Testis (tissue), 2 donors: ENCODE measurements at regions not wholly inside any gene's neighbourhood (a gene's known extent, or its start where the extent isn't known, plus 50 kb on each side); places are given as distances from the start of the nearest gene placed in this dataset.

Source experiments
- POLR2A ChIP-seq: fragments of 450-650 bp; IDR thresholded peaks from one replicate; pipeline ENCODE4 v1.6.1; 2017; ENCODE audit warnings: antibody characterized with exemption, mild to moderate bottlenecking, moderate library complexity
- TF ChIP-seq, protein P1 (sequence below), 3 experiments: fragments of 450-650 bp in 2 of 3; fragments of 200-600 bp in 1 of 3; sonication (generic) in 1 of 3; IDR thresholded peaks; one replicate each; pipeline ENCODE4 v1.5.1; 2016 to 2019; ENCODE audit warnings: antibody characterized with exemption in 3 of 3, mild to moderate bottlenecking in 2 of 3, moderate library complexity in 1 of 3

DNA sequence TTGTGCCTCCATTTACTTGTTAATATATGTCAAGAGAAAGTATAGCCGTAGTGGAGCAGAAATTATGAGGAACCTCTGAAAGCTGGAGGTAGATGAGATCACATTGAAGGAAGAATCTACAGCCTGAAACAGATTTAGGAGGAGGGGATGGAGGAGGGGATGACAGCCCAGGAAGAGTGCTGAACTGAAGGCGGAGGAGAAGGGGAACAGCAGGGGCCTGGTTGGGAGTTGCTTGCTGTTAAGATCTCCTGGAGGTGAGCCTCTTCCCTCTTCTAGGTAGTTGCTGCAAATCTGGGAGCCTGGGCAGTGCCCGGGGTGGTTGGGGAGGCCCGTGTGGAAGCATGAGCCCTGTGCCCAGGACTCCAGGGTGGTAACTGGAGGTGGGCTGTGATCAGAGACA, 111.8 kb upstream of the SEMA6A start:
- TF ChIP-seq, protein P1, sequence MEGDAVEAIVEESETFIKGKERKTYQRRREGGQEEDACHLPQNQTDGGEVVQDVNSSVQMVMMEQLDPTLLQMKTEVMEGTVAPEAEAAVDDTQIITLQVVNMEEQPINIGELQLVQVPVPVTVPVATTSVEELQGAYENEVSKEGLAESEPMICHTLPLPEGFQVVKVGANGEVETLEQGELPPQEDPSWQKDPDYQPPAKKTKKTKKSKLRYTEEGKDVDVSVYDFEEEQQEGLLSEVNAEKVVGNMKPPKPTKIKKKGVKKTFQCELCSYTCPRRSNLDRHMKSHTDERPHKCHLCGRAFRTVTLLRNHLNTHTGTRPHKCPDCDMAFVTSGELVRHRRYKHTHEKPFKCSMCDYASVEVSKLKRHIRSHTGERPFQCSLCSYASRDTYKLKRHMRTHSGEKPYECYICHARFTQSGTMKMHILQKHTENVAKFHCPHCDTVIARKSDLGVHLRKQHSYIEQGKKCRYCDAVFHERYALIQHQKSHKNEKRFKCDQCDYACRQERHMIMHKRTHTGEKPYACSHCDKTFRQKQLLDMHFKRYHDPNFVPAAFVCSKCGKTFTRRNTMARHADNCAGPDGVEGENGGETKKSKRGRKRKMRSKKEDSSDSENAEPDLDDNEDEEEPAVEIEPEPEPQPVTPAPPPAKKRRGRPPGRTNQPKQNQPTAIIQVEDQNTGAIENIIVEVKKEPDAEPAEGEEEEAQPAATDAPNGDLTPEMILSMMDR (IDR thresholded peaks at IDR 0.05): no peak
- no peak for TF ChIP-seq POLR2A
